C4-2B (cell line): ENCODE measurements at regions not wholly inside any gene's neighbourhood (a gene's known extent, or its start where the extent isn't known, plus 50 kb on each side); places are given as distances from the start of the nearest gene placed in this dataset.

Source experiments
- CTCF ChIP-seq: fragments of 450-650 bp; conservative IDR thresholded peaks from 2 replicates; pipeline ENCODE4 v1.5.1; 2017; ENCODE audit warnings: mild to moderate bottlenecking
- ZFX ChIP-seq: fragments of 450-650 bp; IDR thresholded peaks from 2 replicates; pipeline ENCODE4 v1.6.1; 2017

GRCh38 chr1:60341274-60341673 is 267.7 kb upstream of the C1orf87 start:
- TF ChIP-seq CTCF (no peak), ZFX (no peak)
